ENCODE measurements at regions not wholly inside any gene's neighbourhood (a gene's known extent, or its start where the extent isn't known, plus 50 kb on each side); places are given as distances from the start of the nearest gene placed in this dataset.

- Mint-ChIP-seq H3K4me3 (no peak overlapping the region), H3K27me3 (ENCODE audit: low read depth in 2 of 2) (no peaks in the 10 kb centered on the region), H3K4me1 (peaks cover 53 to 79% of the 10 kb centered on the region in 2 donors), H3K36me3 (no peaks in the 10 kb centered on the region), H3K27ac (peak overlapping the region; percentile 43 to 70), H3K9me3 (no peaks in the 10 kb centered on the region)
- H3K4me3 ChIP-seq (ENCODE audit: low read length): no peak overlapping the region
- ATAC-seq: no peak
- H3K4me1 ChIP-seq (ENCODE audit: control insufficient read depth, insufficient read depth, low read length): peaks cover 80% of the 10 kb centered on the region
- no peak overlapping the region for H3K27ac ChIP-seq (ENCODE audit: low read length)
- intact Hi-C loops (cut with micrococcal nuclease): no loop called here
- no peak for TF ChIP-seq CTCF (IDR thresholded peaks at IDR 0.05)
- WGBS (ENCODE audit: insufficient coverage): 92% methylated on average over 4 of the region's 4 CpGs
- H3K27me3 ChIP-seq (ENCODE audit: control insufficient read depth, insufficient read depth, low read length): no peaks in the 10 kb centered on the region
- peaks cover 9% of the 10 kb centered on the region for H3K36me3 ChIP-seq (ENCODE audit: control insufficient read depth, insufficient read depth, low read length)
- no peaks in the 10 kb centered on the region for H3K9me3 ChIP-seq (ENCODE audit: control insufficient read depth, insufficient read depth, low read length)
- no peak for DNase-seq
Observed at GRCh38 chr22:22771696-22772377, 115.8 kb upstream of the IGLL5 start.

GRCh38 chr22:22772396-22772795, 115.2 kb upstream of the IGLL5 start:
- TF ChIP-seq CTCF (IDR thresholded peaks at IDR 0.05): no peak
- no peak for ATAC-seq
- Histone ChIP-seq H3K27me3 (ENCODE audit: control insufficient read depth, insufficient read depth, low read length) (no peaks in the 10 kb centered on the region), H3K4me1 (ENCODE audit: control insufficient read depth, insufficient read depth, low read length) (peaks cover 75% of the 10 kb centered on the region), H3K9me3 (ENCODE audit: control insufficient read depth, insufficient read depth, low read length) (no peaks in the 10 kb centered on the region), H3K27ac (ENCODE audit: low read length) (no peak overlapping the region), H3K4me3 (ENCODE audit: low read length) (no peak overlapping the region), H3K36me3 (ENCODE audit: control insufficient read depth, insufficient read depth, low read length) (peaks cover 9% of the 10 kb centered on the region)
- Mint-ChIP-seq H3K36me3 (no peaks in the 10 kb centered on the region), H3K9me3 (no peaks in the 10 kb centered on the region), H3K4me1 (peaks cover 53 to 75% of the 10 kb centered on the region in 2 donors), H3K27me3 (ENCODE audit: low read depth in 2 of 2) (no peaks in the 10 kb centered on the region), H3K27ac (peak overlapping the region; percentile 43 to 70), H3K4me3 (no peak overlapping the region)
- no peak for DNase-seq
- 81% methylated on average over 9 of the region's 9 CpGs for whole genome bisulfite sequencing (ENCODE audit: insufficient coverage)
- intact Hi-C loops (cut with micrococcal nuclease): no loop called here

GRCh38 chr22:22772883-22773282, 114.7 kb upstream of the IGLL5 start:
- Mint-ChIP-seq H3K36me3 (no peaks in the 10 kb centered on the region), H3K27me3 (ENCODE audit: low read depth in 2 of 2) (no peaks in the 10 kb centered on the region), H3K4me3 (no peak overlapping the region), H3K9me3 (no peaks in the 10 kb centered on the region), H3K4me1 (peaks cover 53 to 74% of the 10 kb centered on the region in 2 donors), H3K27ac (peak overlapping the region in 1 of 2 donors; percentile 70)
- ATAC-seq (no peak), DNase-seq (no peak)
- Histone ChIP-seq H3K9me3 (ENCODE audit: control insufficient read depth, insufficient read depth, low read length) (no peaks in the 10 kb centered on the region), H3K27me3 (ENCODE audit: control insufficient read depth, insufficient read depth, low read length) (no peaks in the 10 kb centered on the region), H3K27ac (ENCODE audit: low read length) (no peak overlapping the region), H3K36me3 (ENCODE audit: control insufficient read depth, insufficient read depth, low read length) (peaks cover 9% of the 10 kb centered on the region), H3K4me3 (ENCODE audit: low read length) (no peak overlapping the region), H3K4me1 (ENCODE audit: control insufficient read depth, insufficient read depth, low read length) (peaks cover 72% of the 10 kb centered on the region)
- intact Hi-C loops (cut with micrococcal nuclease): no loop called here
- TF ChIP-seq CTCF (IDR thresholded peaks at IDR 0.05): no peak
- 78% methylated on average over 2 of the region's 2 CpGs for WGBS (ENCODE audit: insufficient coverage)

- no peaks in the 10 kb centered on the region for H3K27me3 Mint-ChIP-seq (ENCODE audit: low read depth in 2 of 2)
- no peaks in the 10 kb centered on the region for H3K9me3 Mint-ChIP-seq
- 87% methylated on average over 5 of the region's 5 CpGs for WGBS (ENCODE audit: insufficient coverage)
- H3K27me3 ChIP-seq (ENCODE audit: control insufficient read depth, insufficient read depth, low read length): no peaks in the 10 kb centered on the region
- H3K27ac ChIP-seq (ENCODE audit: low read length): no peak overlapping the region
- H3K4me1 ChIP-seq (ENCODE audit: control insufficient read depth, insufficient read depth, low read length): peaks cover 67% of the 10 kb centered on the region
- ATAC-seq (no peak), DNase-seq (no peak)
- no peak for TF ChIP-seq CTCF (IDR thresholded peaks at IDR 0.05)
- peaks cover 52 to 68% of the 10 kb centered on the region in 2 donors for H3K4me1 Mint-ChIP-seq
- H3K4me3 ChIP-seq (ENCODE audit: low read length): no peak overlapping the region
- peak overlapping the region in 1 of 2 donors; percentile 70 for H3K27ac Mint-ChIP-seq
- peaks cover 9% of the 10 kb centered on the region for H3K36me3 ChIP-seq (ENCODE audit: control insufficient read depth, insufficient read depth, low read length)
- intact Hi-C loops (cut with micrococcal nuclease): no loop called here
- H3K36me3 Mint-ChIP-seq: no peaks in the 10 kb centered on the region
- no peak overlapping the region for H3K4me3 Mint-ChIP-seq
- H3K9me3 ChIP-seq (ENCODE audit: control insufficient read depth, insufficient read depth, low read length): no peaks in the 10 kb centered on the region
Observed at GRCh38 chr22:22773427-22773826, 114.2 kb upstream of the IGLL5 start.
